HG03064 (cell line): ENCODE measurements at regions not wholly inside any gene's neighbourhood (a gene's known extent, or its start where the extent isn't known, plus 50 kb on each side); places are given as distances from the start of the nearest gene placed in this dataset.
A peak's percentile ranks its signal among the peaks of the same experiment; 100 is the strongest.

ENCODE experiments used
- ATAC-seq: cut with Tn5 transposase; IDR thresholded peaks from one replicate; pipeline ENCODE4 v1.9.1; 2021; ENCODE audit warnings: low read depth; ENCODE audit not compliant: unreplicated experiment

GRCh38 chr6:100144991-100145390 is 151.0 kb upstream of the MCHR2 start:
- ATAC-seq = no peak

DNA sequence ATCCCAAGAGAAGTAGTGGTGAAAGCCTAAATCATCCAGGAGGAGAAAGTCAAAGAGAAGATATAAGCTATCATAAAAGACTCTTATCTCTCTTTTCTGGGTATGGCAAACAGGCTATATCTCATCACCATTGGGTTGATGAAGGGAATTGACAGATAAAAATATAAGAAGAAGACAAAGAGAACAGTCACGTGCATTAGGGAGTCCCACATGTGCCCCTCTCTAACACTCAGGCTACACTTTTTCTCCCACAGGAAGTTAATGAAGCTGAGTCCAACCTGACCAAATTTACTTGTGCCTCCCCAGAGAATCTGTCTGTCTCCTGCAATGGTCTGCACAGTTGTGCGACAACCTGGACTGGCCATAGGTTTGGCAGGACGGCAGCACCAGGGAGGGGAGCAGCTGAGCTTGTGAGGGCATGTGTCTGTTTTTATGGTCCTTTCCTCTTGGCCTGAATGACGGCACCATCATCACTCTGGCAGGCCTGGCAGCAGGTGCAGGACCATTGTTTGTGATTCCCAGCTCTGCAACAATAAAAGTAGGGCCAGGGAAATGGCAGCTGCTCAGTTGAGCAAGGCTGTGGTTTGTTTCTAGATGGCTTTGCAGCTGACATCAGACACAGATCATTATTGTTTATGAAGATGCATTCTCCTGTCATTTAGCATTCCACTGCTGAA is 144.5 kb upstream of the MCHR2 start:
- no peak for ATAC-seq

DNA sequence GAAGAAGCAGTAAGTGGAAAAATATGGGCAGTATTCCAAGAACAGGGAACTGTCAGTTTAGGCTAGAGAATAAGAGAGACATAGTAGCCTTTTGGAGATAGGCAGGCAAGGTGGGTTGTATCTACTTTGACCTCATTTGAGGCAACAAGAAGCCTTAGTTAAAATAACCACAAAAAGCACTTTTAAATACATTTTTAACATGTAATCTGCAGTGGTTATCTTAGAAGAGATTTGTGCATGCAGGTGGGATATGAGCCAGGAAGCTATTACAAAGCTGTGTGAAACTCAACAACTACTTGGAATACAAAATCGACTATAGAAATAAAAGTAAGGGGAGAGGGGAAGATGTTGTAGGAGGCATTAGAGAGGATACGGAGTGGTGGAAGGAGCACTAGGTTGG is 143.7 kb upstream of the MCHR2 start:
- ATAC-seq = no peak

DNA sequence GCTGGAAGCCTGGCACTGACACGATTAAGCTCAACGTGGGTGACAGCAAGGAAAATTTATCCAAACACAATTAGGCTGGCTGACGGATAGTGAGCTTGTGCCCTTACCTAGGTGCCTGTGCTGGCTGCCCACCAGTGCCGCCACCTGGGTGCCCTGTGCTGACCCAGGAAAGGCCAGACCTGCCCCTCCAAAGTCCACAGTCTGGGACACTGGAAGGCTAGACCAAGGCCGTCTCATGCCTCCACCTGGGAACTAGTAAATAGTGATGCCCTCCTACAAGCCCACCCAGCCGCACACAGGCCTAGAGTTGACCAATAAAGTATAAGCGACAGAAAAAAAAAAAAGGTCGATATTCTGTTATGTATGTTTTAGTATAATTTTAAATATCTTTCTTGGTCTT is 142.6 kb upstream of the MCHR2 start:
- no peak for ATAC-seq

DNA sequence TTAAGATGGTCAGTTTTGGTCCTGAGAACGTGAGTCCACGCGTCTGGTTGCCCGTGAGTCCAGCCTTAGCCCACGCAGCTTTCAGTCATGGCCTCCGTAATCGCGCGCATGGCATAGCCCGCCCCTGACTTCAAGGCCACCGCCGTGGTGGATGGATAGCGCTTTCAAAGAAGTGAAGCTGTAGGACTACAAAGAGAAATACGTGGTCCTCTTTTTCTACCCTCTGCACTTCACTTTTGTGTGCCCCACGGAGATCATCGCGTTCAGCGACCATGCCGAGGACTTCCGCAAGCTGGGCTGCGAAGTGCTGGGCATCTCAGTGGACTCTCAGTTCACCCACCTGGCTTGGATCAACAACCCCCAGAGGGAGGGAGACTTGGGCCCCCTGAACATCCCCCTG is 142.0 kb upstream of the MCHR2 start:
- no peak for ATAC-seq

GRCh38 chr6:100134703-100135102 is 140.7 kb upstream of the MCHR2 start:
- no peak for ATAC-seq

GRCh38 chr6:100134297-100134696 is 140.3 kb upstream of the MCHR2 start:
- ATAC-seq = no peak

DNA sequence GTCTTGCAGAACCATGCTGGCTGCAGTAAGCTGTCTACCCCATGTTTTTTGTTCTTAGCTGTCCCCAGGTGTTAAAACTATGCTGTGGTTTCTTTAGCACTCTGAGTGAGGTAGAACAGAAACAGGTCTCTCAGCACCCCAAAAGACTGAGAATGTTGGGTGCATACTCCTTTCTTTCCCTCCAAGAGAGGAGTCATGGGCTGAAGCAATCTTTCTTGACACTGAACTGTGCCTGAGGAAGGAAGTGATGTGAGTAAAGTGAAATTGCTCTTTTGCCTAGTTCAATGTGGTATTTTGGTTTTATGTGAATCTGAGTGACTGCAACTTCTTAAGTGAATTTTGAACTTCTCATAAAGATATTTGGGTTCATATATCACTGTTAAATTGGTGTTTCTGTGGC is 138.0 kb upstream of the MCHR2 start:
- no peak for ATAC-seq

GRCh38 chr6:100130630-100131029 is 136.6 kb upstream of the MCHR2 start:
- ATAC-seq = no peak

DNA sequence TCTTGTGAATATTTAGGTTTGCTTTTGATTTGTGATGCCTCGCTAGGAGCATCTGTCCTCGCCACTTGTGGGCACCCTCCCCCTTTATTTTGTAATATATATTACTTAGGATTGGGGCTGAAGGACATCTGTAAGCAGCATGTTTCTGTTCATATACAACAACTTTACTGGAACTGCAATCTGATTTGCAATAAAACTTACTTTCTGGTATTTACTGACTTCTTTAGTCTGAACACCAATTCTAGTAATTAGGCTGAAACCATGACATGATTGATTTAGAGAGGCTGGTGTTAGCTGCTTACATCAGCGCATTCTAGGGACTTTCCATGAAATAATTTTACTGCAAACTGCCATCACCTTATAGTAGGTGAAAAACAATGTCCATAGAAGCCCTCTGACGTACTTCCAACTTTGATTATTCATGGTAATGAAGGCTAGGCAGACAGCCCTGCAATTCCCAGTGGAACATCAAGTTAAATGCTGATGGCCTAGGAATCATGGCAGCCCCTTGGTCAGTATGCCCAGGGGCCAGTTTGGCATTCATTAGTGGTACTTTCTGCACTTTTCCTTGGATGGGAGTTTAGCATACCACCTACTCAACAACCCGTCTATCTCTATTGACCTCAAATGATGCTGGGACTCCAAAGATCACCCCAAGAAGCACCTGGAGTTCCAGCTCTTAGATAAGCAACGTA is 132.9 kb upstream of the MCHR2 start:
- ATAC-seq = no peak

DNA sequence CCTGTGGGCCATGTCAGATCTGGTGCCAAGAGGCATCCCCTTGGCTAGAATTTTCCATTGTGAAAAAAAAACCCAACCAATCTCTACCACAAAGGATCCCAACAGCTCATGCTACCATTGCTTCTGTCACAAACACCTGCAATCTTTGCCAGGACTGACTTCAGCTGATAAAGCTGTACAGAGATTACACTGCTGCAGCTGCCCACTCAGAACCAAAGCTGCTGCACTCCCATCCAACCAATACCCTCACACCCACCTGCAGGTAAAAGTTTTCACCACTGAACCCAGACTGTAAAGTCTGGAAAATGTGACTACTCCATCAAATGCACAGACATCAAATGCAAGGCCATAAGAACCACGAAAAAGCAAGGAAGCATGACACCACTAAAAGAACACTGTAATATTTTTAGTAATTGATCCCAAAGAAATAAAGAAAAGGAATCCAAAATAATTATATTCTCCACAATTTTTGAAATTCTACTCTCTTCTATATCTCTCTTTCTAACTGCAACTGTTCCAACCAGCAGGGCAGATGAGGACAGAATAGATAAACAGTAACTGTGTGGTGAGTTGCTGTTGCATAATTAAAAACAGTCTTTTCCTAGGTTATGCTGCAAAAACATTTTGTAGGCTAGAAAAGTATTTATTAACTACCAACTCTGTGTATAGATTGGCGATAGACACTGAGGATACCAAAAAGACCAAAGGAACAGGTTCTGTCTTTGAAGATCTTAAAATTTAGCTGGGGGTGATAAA is 128.0 kb upstream of the MCHR2 start:
- no peak for ATAC-seq

GRCh38 chr6:100119261-100119660 is 125.2 kb upstream of the MCHR2 start:
- no peak for ATAC-seq

DNA sequence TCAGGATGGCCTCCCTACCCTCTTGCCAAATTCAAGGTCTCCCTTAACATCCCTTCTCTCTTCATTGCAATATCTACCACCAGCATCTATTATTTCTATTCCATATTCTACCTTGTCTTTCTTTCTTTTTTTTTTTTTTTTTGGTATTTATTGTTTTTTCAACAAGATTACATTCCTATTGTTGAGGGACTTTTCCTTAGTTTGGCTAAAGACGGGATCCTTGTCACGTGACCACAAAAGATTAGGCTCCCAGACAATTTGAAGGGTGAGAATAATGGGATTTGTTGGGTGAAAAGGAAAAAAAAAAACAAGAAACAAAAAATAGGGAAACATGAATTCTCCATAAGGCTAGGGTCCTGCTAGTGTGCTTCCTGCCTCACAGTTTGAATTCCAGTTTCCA is 124.3 kb upstream of the MCHR2 start:
- no peak for ATAC-seq

- no peak for ATAC-seq
Measured at GRCh38 chr6:100117680-100118079, 123.7 kb upstream of the MCHR2 start.

DNA sequence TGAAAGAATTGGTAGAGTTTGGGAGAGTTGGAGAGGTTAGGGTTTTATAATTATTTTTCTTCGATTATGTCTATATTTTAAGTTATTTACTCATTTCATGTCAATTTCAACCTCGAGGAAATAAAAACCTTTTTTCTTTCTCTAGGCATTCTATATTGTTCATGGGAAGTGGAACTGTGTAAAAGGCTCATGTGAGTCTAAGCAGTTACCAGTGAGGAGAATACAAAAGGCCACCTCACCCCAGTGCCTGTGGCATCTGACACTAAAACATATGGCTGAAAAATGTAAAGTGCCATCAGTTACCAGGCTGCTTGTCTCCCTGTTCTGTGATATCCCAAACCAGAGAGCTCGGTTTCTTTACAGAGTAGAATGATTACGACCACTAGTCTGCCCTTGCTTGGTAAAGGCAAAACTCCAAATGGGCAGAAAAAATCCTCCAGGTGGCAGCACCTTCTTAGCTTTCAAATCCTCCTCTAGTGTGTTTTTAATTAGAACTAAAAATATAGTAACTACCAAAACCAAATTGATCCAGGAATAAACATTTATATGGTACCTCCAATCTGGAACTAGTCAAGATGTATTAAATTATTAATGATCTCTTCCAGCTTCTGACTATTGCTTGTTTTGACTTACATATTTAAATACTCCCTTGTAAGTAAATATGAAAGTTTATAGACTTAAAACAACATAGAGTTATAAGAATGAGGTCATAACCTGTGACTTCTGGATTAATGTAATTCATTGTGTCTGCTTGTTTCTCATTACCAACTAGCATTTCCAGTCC is 122.6 kb upstream of the MCHR2 start:
- no peak for ATAC-seq

GRCh38 chr6:100115407-100116101 is 121.5 kb upstream of the MCHR2 start:
- no peak for ATAC-seq

DNA sequence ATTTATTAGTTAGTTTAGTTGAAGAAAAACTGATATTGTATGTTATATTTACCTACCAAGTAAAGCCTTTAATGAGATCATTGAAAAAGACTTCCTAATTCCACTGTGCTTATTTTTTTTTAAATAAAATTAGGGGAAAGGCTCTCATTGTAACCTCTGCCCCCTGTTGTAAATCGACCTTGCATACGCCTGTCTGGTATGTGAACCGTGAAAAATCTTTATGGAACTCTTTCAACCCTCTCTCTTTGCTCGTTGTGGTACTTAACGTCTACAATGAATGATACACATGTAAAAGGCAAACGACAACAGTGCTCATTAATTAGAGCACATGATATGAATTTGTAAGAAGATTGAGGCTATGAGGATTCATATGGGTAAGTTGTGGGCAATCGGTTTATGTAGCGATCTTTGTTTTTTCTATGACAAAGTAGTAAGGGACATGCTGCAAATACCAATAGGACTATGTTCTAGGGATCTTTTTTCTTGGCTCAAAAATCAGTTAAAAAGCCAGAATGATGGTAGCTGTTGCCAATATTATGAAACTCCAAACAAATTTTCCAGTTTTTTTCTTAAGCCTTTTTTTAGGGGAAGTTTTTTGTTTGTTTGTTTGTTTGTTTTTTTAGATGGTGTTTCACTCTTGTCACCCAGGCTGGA is 119.0 kb upstream of the MCHR2 start:
- no peak for ATAC-seq

DNA sequence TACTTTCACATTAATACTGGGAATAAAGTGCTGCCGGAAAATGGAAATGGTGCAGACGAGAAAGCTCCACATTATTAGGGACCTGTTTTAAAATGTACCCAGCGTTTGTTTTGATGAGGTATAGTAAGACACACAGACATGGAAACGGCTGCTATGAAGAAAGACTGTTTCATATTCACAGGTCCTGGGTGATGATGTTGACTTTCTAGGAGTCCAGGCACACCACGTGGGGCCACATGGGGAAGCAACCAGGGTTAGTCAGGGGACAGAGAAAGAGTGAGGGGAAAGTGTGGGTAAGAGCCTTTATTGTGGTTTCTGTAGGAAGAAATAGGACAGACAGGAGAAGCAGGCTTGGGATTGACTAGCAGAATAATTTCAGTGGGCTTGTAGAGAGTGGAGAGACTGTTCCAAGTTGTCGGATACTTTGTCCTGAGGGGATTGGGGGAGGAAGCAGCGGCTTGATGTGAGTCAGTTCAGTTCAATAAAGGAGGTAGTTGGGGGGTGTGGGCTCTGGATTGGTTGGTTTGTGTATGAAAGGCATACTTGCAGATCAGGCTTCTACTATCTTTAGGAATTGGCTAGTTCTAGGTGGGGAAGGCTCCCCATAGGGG is 112.0 kb upstream of the MCHR2 start:
- ATAC-seq = no peak

DNA sequence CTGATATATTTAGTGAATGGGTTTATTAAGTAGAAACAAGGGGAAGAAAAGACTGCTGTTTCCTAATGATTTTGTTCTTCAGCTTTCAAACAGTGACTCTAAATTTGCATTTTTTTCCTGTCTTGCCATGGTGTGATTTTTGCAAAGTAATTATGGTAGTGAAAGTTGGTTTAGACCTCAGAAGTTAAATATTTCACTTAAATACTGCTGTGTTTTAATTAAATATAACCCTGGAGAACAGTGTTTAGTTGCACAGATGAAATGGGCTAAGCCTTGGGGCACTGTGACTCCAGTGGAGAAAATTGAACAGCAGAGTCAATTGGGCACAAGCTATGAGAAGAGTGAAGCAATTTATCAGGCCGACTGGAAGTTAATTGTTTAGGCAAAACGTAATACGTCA is 111.1 kb upstream of the MCHR2 start:
- ATAC-seq = peak; percentile 54
